ENCODE measurements at regions not wholly inside any gene's neighbourhood (a gene's known extent, or its start where the extent isn't known, plus 50 kb on each side); places are given as distances from the start of the nearest gene placed in this dataset.

DNA sequence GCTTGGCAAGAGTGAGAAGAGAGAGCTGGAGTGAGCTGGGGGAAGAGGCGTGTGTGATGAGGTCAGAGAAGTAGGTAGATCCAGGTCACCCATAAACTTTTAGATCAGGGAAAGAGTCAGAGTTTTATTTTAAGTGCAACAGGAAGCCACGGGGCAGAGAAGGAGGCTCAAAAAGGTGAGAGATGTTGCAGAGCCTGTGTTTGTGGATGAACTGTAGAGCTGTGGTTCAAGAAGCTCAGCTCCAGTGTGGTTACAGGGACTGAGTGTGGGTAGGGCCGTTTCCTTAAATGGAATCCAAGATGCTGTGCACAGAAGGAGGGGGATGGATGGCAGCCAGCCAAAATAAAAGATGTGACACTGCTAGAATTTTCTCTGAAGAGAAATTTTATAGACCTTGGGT lies 337.2 kb downstream of the SATB1 start:
- Histone ChIP-seq H3K4me1 (ENCODE audit: control insufficient read depth, extremely low read depth, insufficient read depth, low read length) (no peaks in the 10 kb centered on the region), H3K4me2 (ENCODE audit: control insufficient read depth, extremely low read depth, insufficient read depth, low read depth, low read length) (no peak overlapping the region), H3K79me2 (ENCODE audit: control insufficient read depth, insufficient read depth, low read length) (no peaks in the 10 kb centered on the region), H3K9me1 (ENCODE audit: control insufficient read depth, extremely low read depth, insufficient read depth, low read length) (no peaks in the 10 kb centered on the region), H3K4me3 (ENCODE audit: control insufficient read depth in 2 of 3, extremely low read depth in 1 of 3, insufficient read depth in 2 of 3, low read depth in 1 of 3, low read length in 3 of 3) (no peak overlapping the region), H3K27ac (ENCODE audit: control insufficient read depth, insufficient read depth, low read length) (no peak overlapping the region), H3K9ac (ENCODE audit: control insufficient read depth, extremely low read depth, insufficient read depth, low read length) (no peak overlapping the region), H3K27me3 (ENCODE audit: control insufficient read depth, extremely low read depth, insufficient read depth, low read length) (no peaks in the 10 kb centered on the region), H3K9me3 (ENCODE audit: control insufficient read depth, low read depth, low read length) (no peaks in the 10 kb centered on the region), H3K36me3 (ENCODE audit: control insufficient read depth in 2 of 2, extremely low read depth in 1 of 2, insufficient read depth in 2 of 2, low read length in 2 of 2) (no peaks in the 10 kb centered on the region), H2AFZ (ENCODE audit: control insufficient read depth, low read length) (no peak overlapping the region), H4K20me1 (ENCODE audit: control insufficient read depth, extremely low read depth, insufficient read depth, low read length) (no peaks in the 10 kb centered on the region)
- no peak for FAIRE-seq
- no peak for DNase-seq (ENCODE audit: low read depth, low spot score)
- TF ChIP-seq EZH2 (IDR thresholded peaks at IDR 0.05; ENCODE audit: low read length) = no peak
- TF ChIP-seq, protein P1, sequence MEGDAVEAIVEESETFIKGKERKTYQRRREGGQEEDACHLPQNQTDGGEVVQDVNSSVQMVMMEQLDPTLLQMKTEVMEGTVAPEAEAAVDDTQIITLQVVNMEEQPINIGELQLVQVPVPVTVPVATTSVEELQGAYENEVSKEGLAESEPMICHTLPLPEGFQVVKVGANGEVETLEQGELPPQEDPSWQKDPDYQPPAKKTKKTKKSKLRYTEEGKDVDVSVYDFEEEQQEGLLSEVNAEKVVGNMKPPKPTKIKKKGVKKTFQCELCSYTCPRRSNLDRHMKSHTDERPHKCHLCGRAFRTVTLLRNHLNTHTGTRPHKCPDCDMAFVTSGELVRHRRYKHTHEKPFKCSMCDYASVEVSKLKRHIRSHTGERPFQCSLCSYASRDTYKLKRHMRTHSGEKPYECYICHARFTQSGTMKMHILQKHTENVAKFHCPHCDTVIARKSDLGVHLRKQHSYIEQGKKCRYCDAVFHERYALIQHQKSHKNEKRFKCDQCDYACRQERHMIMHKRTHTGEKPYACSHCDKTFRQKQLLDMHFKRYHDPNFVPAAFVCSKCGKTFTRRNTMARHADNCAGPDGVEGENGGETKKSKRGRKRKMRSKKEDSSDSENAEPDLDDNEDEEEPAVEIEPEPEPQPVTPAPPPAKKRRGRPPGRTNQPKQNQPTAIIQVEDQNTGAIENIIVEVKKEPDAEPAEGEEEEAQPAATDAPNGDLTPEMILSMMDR (optimal IDR thresholded peaks at IDR 0.05 in 1 of 3, IDR thresholded peaks at IDR 0.05 in 1 of 3, conservative IDR thresholded peaks at IDR 0.05 in 1 of 3; ENCODE audit: extremely low read depth in 1 of 3, insufficient read depth in 2 of 3, low read length in 3 of 3) = no peak
- dilution Hi-C loops (cut with MboI; ENCODE audit: extremely low pct_ligation_motif_present, low sequenced_read_pairs) = no loop called here

DNA sequence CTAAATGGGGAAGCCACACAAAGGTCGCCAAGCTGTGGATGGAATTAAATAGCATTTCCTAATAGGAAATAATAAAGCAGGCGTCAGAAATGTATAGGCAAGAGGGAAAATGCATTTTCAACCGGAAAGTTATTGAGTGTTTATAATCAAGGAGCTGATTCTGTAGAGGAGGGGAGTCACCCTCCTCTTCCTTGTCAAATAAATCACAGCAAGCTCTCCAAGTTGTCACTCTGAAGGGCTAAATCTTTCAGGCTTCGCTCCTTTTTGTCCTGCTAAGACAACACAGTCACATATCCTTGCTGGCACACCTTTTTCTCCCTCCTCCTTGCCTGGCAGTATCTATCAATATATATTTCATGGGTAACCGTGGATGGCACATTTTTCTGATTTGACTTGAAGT lies 338.4 kb downstream of the SATB1 start:
- Histone ChIP-seq H3K27ac (ENCODE audit: control insufficient read depth, insufficient read depth, low read length) (no peak overlapping the region), H3K9me1 (ENCODE audit: control insufficient read depth, extremely low read depth, insufficient read depth, low read length) (no peaks in the 10 kb centered on the region), H3K4me1 (ENCODE audit: control insufficient read depth, extremely low read depth, insufficient read depth, low read length) (no peaks in the 10 kb centered on the region), H3K4me3 (ENCODE audit: control insufficient read depth in 2 of 3, extremely low read depth in 1 of 3, insufficient read depth in 2 of 3, low read depth in 1 of 3, low read length in 3 of 3) (no peak overlapping the region), H3K9me3 (ENCODE audit: control insufficient read depth, low read depth, low read length) (no peaks in the 10 kb centered on the region), H3K79me2 (ENCODE audit: control insufficient read depth, insufficient read depth, low read length) (no peaks in the 10 kb centered on the region), H2AFZ (ENCODE audit: control insufficient read depth, low read length) (no peak overlapping the region), H4K20me1 (ENCODE audit: control insufficient read depth, extremely low read depth, insufficient read depth, low read length) (no peaks in the 10 kb centered on the region), H3K27me3 (ENCODE audit: control insufficient read depth, extremely low read depth, insufficient read depth, low read length) (no peaks in the 10 kb centered on the region), H3K9ac (ENCODE audit: control insufficient read depth, extremely low read depth, insufficient read depth, low read length) (no peak overlapping the region), H3K4me2 (ENCODE audit: control insufficient read depth, extremely low read depth, insufficient read depth, low read depth, low read length) (no peak overlapping the region), H3K36me3 (ENCODE audit: control insufficient read depth in 2 of 2, extremely low read depth in 1 of 2, insufficient read depth in 2 of 2, low read length in 2 of 2) (no peaks in the 10 kb centered on the region)
- no peak for FAIRE-seq
- TF ChIP-seq, protein P1 (optimal IDR thresholded peaks at IDR 0.05 in 1 of 3, IDR thresholded peaks at IDR 0.05 in 1 of 3, conservative IDR thresholded peaks at IDR 0.05 in 1 of 3; ENCODE audit: extremely low read depth in 1 of 3, insufficient read depth in 2 of 3, low read length in 3 of 3) = no peak
- no peak for TF ChIP-seq EZH2 (IDR thresholded peaks at IDR 0.05; ENCODE audit: low read length)
- dilution Hi-C loops (cut with MboI; ENCODE audit: extremely low pct_ligation_motif_present, low sequenced_read_pairs) = no loop called here
- no peak for DNase-seq (ENCODE audit: low read depth, low spot score)
